Effector memory CD4-positive, alpha-beta T cell (primary cell): ENCODE measurements at regions not wholly inside any gene's neighbourhood (a gene's known extent, or its start where the extent isn't known, plus 50 kb on each side); places are given as distances from the start of the nearest gene placed in this dataset.

Experiments used
- DNase-seq, 3 donors: peaks; one replicate each; pipeline ENCODE4 v3.0.0-alpha.2; 2020
- H3K27ac ChIP-seq: 2 replicates; pipeline ENCODE4 v1.7.0; 2013; ENCODE audit warnings: mild to moderate bottlenecking, low read length, moderate library complexity; ENCODE audit not compliant: insufficient read depth, poor library complexity, severe bottlenecking
- H3K27me3 ChIP-seq: replicated peaks from 2 replicates; pipeline ENCODE4 v1.7.0; 2013; ENCODE audit warnings: mild to moderate bottlenecking, low read length; ENCODE audit not compliant: insufficient read depth, control insufficient read depth, poor library complexity, severe bottlenecking
- H3K36me3 ChIP-seq: 2 replicates; pipeline ENCODE4 v1.7.0; 2013; ENCODE audit warnings: mild to moderate bottlenecking, low read length, moderate library complexity; ENCODE audit not compliant: control insufficient read depth, insufficient read depth
- H3K4me1 ChIP-seq: 2 replicates; pipeline ENCODE4 v1.7.0; 2013; ENCODE audit warnings: low read length, mild to moderate bottlenecking; ENCODE audit not compliant: control insufficient read depth, insufficient read depth, poor library complexity, severe bottlenecking
- H3K4me3 ChIP-seq: 2 replicates; pipeline ENCODE4 v1.7.0; 2013; ENCODE audit warnings: low read length, low read depth, mild to moderate bottlenecking; ENCODE audit not compliant: insufficient read depth, poor library complexity, severe bottlenecking
- H3K9me3 ChIP-seq: 2 replicates; pipeline ENCODE4 v1.7.0; 2013; ENCODE audit warnings: mild to moderate bottlenecking, low read length, moderate library complexity; ENCODE audit not compliant: control insufficient read depth

- Histone ChIP-seq H3K4me3 (no peak overlapping the region), H3K27me3 (no peaks in the 10 kb centered on the region), H3K4me1 (no peaks in the 10 kb centered on the region), H3K9me3 (no peaks in the 10 kb centered on the region), H3K36me3 (no peaks in the 10 kb centered on the region), H3K27ac (no peak overlapping the region)
- DNase-seq, result no peak
These were observed 241.9 kb downstream of the UQCRFS1 start for GRCh38 chr19:28971049-28971448.

DNA sequence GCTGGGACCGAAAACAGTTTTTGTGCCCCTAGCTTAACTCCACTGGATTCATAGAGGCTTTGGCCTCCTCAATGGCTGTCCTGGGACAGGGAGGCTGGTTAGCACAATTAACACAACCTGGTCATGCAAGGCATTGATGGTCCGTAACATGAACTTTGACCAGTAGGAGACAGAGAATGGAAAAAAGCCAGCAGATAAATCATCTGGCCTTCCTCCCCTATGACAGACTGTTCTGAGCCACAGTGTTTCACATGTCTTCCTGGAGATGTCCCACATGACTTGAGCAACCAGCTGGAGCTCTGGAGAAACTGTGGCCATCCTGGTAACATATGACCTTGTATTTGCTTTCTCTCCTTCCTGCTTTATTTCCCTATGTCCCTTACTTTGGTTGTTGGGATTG, 244.2 kb downstream of the UQCRFS1 start:
- no peaks in the 10 kb centered on the region for H3K9me3 ChIP-seq
- no peak overlapping the region for H3K27ac ChIP-seq
- DNase-seq, result no peak
- H3K4me1 ChIP-seq, result no peaks in the 10 kb centered on the region
- H3K27me3 ChIP-seq, result no peaks in the 10 kb centered on the region
- no peaks in the 10 kb centered on the region for H3K36me3 ChIP-seq
- H3K4me3 ChIP-seq, result no peak overlapping the region

- Histone ChIP-seq H3K27ac (no peak overlapping the region), H3K36me3 (no peaks in the 10 kb centered on the region), H3K4me1 (no peaks in the 10 kb centered on the region), H3K27me3 (no peaks in the 10 kb centered on the region), H3K4me3 (no peak overlapping the region), H3K9me3 (no peaks in the 10 kb centered on the region)
- no peak for DNase-seq
These were observed 246.1 kb downstream of the UQCRFS1 start for GRCh38 chr19:28966737-28967399.

GRCh38 chr19:28964500-28964899, 248.5 kb downstream of the UQCRFS1 start:
- H3K27me3 ChIP-seq, result no peaks in the 10 kb centered on the region
- H3K9me3 ChIP-seq, result no peaks in the 10 kb centered on the region
- H3K36me3 ChIP-seq, result no peaks in the 10 kb centered on the region

GRCh38 chr19:28963486-28964250, 249.3 kb downstream of the UQCRFS1 start:
- no peaks in the 10 kb centered on the region for H3K27me3 ChIP-seq
- no peak for DNase-seq
- H3K27ac ChIP-seq, result no peak overlapping the region
- no peak overlapping the region for H3K4me3 ChIP-seq
- H3K4me1 ChIP-seq, result no peaks in the 10 kb centered on the region
- no peaks in the 10 kb centered on the region for H3K9me3 ChIP-seq
- no peaks in the 10 kb centered on the region for H3K36me3 ChIP-seq

More at GRCh38 chr19:28964500-28964899, 248.5 kb downstream of the UQCRFS1 start:
- H3K27ac ChIP-seq, result no peak overlapping the region
- no peaks in the 10 kb centered on the region for H3K4me1 ChIP-seq
- DNase-seq, result no peak
- H3K4me3 ChIP-seq, result no peak overlapping the region

DNA sequence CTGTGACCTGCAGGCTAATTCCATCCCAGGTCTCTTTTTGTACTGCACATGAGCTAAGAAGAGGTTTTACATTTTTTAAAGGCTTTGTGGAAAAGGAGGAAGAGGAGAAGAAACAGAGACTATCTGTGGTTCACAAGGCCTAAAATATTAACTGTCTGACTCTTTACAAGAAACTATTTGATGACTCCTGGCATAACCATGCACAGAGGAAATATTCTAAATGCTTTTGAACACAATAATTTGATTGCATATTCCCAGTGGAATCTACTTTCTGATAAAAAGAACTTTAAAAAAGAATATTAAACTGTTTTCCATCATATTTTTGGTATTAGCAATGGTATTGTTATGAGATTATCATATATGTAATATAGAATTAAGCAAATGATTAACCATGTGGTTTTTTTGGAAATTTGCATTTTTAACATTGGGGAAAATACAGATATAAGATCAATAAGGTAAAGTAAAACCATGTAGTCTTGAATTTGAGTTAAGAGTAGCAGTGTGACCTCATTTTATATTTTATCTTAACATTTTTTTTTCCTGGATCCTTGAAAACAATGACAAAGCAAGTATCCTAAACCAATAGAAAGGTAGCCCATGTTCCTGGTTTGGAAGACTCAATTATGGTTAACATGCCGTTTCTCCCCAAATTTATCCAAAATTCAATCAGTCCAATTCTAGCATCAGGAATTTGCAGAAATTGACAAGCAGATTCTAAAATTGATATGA, 251.0 kb downstream of the UQCRFS1 start:
- no peaks in the 10 kb centered on the region for H3K9me3 ChIP-seq
- DNase-seq, result no peak
- H3K36me3 ChIP-seq, result no peaks in the 10 kb centered on the region
- no peaks in the 10 kb centered on the region for H3K27me3 ChIP-seq
- no peaks in the 10 kb centered on the region for H3K4me1 ChIP-seq
- H3K27ac ChIP-seq, result no peak overlapping the region
- H3K4me3 ChIP-seq, result no peak overlapping the region

DNA sequence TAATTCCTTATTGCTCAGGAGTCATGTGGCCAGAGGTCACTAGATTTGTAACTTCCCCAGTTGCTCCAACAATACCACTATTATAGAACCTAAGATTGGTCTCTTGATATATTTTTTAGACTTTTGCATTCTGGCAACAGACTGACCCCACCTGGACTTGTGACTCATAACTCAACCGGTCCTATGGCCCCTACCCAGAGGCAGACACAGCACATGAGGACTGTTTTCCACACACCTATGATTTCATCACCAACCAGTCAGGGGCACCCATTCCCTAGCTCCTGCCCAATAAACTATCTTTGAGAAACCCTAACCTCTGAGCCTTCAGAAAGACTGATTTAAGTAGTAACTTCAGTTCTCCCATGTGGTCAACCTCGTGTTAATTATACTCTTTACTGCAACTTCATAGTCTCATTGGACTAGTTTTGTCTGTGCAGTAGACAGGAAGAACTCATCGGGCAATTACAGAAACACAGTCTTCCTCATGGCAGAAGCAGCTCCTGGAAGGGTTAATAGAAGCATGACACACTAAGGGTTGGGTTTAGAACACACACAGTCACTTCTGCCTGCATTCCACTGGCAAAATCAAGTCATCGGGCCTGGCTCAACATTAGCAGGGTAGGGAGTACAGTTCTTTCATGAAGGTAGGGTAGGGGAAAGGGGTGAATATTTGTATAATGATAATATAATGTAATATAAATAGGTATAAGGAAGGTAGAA, 251.8 kb downstream of the UQCRFS1 start:
- Histone ChIP-seq H3K4me1 (no peaks in the 10 kb centered on the region), H3K36me3 (no peaks in the 10 kb centered on the region), H3K9me3 (no peaks in the 10 kb centered on the region), H3K27ac (no peak overlapping the region), H3K27me3 (no peaks in the 10 kb centered on the region), H3K4me3 (no peak overlapping the region)
- no peak for DNase-seq

GRCh38 chr19:28960586-28960985, 252.4 kb downstream of the UQCRFS1 start:
- Histone ChIP-seq H3K27ac (no peak overlapping the region), H3K9me3 (no peaks in the 10 kb centered on the region), H3K36me3 (no peaks in the 10 kb centered on the region), H3K27me3 (no peaks in the 10 kb centered on the region), H3K4me3 (no peak overlapping the region), H3K4me1 (no peaks in the 10 kb centered on the region)
- DNase-seq, result no peak

GRCh38 chr19:28956961-28957360, 256.0 kb downstream of the UQCRFS1 start:
- Histone ChIP-seq H3K27me3 (no peaks in the 10 kb centered on the region), H3K27ac (no peak overlapping the region), H3K4me3 (no peak overlapping the region), H3K36me3 (no peaks in the 10 kb centered on the region), H3K9me3 (no peaks in the 10 kb centered on the region), H3K4me1 (no peaks in the 10 kb centered on the region)
- DNase-seq, result no peak
